A673 (cell line): ENCODE measurements at regions not wholly inside any gene's neighbourhood (a gene's known extent, or its start where the extent isn't known, plus 50 kb on each side); places are given as distances from the start of the nearest gene placed in this dataset.

ENCODE experiments used
- BruUV-seq: library from RNA; stranded (reverse); fragments of 400-500 nt; replicated peaks from 2 replicates; lab custom pipeline; 2021; lab: Mats Ljungman, UMichigan
- CTCF ChIA-PET: fragments of 300-600 bp; sonication (Branson Sonifier 250); formaldehyde crosslinking; loops from one replicate; lab custom pipeline; 2022; ENCODE audit warnings: antibody characterized with exemption; lab: Charles Lee
- POLR2A ChIA-PET: fragments of 300-600 bp; sonication (Branson Sonifier 250); formaldehyde crosslinking; loops from one replicate; lab custom pipeline; 2022; ENCODE audit warnings: antibody characterized with exemption; ENCODE audit not compliant: low non-redundant PET; lab: Charles Lee
- DNase-seq: peaks from one replicate; pipeline ENCODE4 v3.0.0-alpha.2; 2015; ENCODE audit warnings: low spot score
- H3K27ac ChIP-seq: fragments of 200-600 bp; sonication (generic); 2 replicates; pipeline ENCODE4 v1.5.1; 2016; ENCODE audit warnings: mixed run types, low read depth, mild to moderate bottlenecking, mixed read lengths, antibody characterized with exemption, low read length; ENCODE audit not compliant: poor library complexity, severe bottlenecking
- H3K27me3 ChIP-seq: fragments of 200-600 bp; sonication (generic); replicated peaks from 2 replicates; pipeline ENCODE4 v1.6.1; 2017; ENCODE audit warnings: mixed run types, low read depth, mild to moderate bottlenecking, mixed read lengths, antibody characterized with exemption, low read length; ENCODE audit not compliant: insufficient read depth, poor library complexity
- H3K36me3 ChIP-seq: fragments of 200-600 bp; sonication (generic); 2 replicates; pipeline ENCODE4 v1.6.1; 2016; ENCODE audit warnings: mixed run types, mild to moderate bottlenecking, mixed read lengths, antibody characterized with exemption, low read length; ENCODE audit not compliant: insufficient read depth, poor library complexity, severe bottlenecking
- H3K4me1 ChIP-seq: fragments of 200-600 bp; sonication (generic); 2 replicates; pipeline ENCODE4 v1.6.1; 2017; ENCODE audit warnings: mixed run types, mild to moderate bottlenecking, mixed read lengths, antibody characterized with exemption, low read length; ENCODE audit not compliant: insufficient read depth, poor library complexity, severe bottlenecking
- H3K4me3 ChIP-seq: fragments of 200-600 bp; sonication (generic); 2 replicates; pipeline ENCODE4 v1.5.1; 2016; ENCODE audit warnings: low read depth, mixed run types, mild to moderate bottlenecking, mixed read lengths, low read length; ENCODE audit not compliant: poor library complexity, severe bottlenecking
- H3K9me3 ChIP-seq: fragments of 200-600 bp; sonication (generic); 2 replicates; pipeline ENCODE4 v1.6.1; 2016; ENCODE audit warnings: mixed run types, low read depth, mild to moderate bottlenecking, mixed read lengths, antibody characterized with exemption, low read length; ENCODE audit not compliant: poor library complexity, severe bottlenecking
- CTCF ChIP-seq: fragments of 300-800, 200-600 bp; sonication (generic); conservative IDR thresholded peaks from 2 replicates; pipeline ENCODE4 v1.5.1; 2017; ENCODE audit warnings: low read depth, mild to moderate bottlenecking, antibody characterized with exemption, low read length, moderate library complexity, mixed read lengths
- EZH2 ChIP-seq: fragments of 200-600 bp; sonication (generic); IDR thresholded peaks from 2 replicates; pipeline ENCODE4 v1.6.1; 2017; ENCODE audit warnings: borderline replicate concordance, low read depth, mild to moderate bottlenecking, mixed read lengths, antibody characterized with exemption, low read length; ENCODE audit not compliant: poor library complexity, severe bottlenecking
- intact Hi-C: fragments of 100-400 bp; cut with micrococcal nuclease; formaldehyde crosslinking; loops from one replicate; pipeline ENCODE4 v1.10.0; 2022; ENCODE audit not compliant: unreplicated experiment

- no peak for DNase-seq
- Histone ChIP-seq H3K36me3 (no peaks in the 10 kb centered on the region), H3K27me3 (no peaks in the 10 kb centered on the region), H3K27ac (no peak overlapping the region), H3K4me1 (peaks cover 8% of the 10 kb centered on the region), H3K9me3 (no peaks in the 10 kb centered on the region), H3K4me3 (no peak overlapping the region)
- ChIA-PET CTCF (no interaction called here), POLR2A (no interaction called here)
- intact Hi-C loops, result no loop called here
- TF ChIP-seq CTCF (no peak), EZH2 (no peak)
- BruUV-seq, result no TSS peak
These were observed 520.2 kb downstream of the SPRY1 start for GRCh38 chr4:123916821-123917220.

GRCh38 chr4:123919576-123920098 lies 523.0 kb downstream of the SPRY1 start:
- Histone ChIP-seq H3K4me1 (peaks cover 23% of the 10 kb centered on the region), H3K36me3 (no peaks in the 10 kb centered on the region), H3K4me3 (no peak overlapping the region), H3K27me3 (no peaks in the 10 kb centered on the region), H3K27ac (no peak overlapping the region), H3K9me3 (no peaks in the 10 kb centered on the region)
- intact Hi-C loops, result no loop called here
- no peak for TF ChIP-seq EZH2
- no peak for TF ChIP-seq CTCF
- ChIA-PET POLR2A (no interaction called here), CTCF (no interaction called here)
- no peak for DNase-seq
- BruUV-seq, result no TSS peak

- Histone ChIP-seq H3K4me1 (peaks cover 23% of the 10 kb centered on the region), H3K4me3 (no peak overlapping the region), H3K27me3 (no peaks in the 10 kb centered on the region), H3K27ac (no peak overlapping the region), H3K36me3 (no peaks in the 10 kb centered on the region), H3K9me3 (no peaks in the 10 kb centered on the region)
- TF ChIP-seq EZH2, result no peak
- TF ChIP-seq CTCF, result no peak
- ChIA-PET CTCF (no interaction called here), POLR2A (no interaction called here)
- peak; percentile 35 for DNase-seq
- BruUV-seq, result no TSS peak
- intact Hi-C loops, result no loop called here
These were observed 524.7 kb downstream of the SPRY1 start for GRCh38 chr4:123921339-123921738.
